ENCODE measurements at regions not wholly inside any gene's neighbourhood (a gene's known extent, or its start where the extent isn't known, plus 50 kb on each side); places are given as distances from the start of the nearest gene placed in this dataset.

GRCh38 chr20:7736336-7736735, 203.9 kb downstream of the HAO1 start:
- no peak for TF ChIP-seq CTCF (IDR thresholded peaks at IDR 0.05)
- no peak for TF ChIP-seq POLR2AphosphoS5 (IDR thresholded peaks at IDR 0.05)
- no peak for TF ChIP-seq POLR2A (IDR thresholded peaks at IDR 0.05)
